Progenitor cell of endocrine pancreas (in vitro differentiated cells): ENCODE measurements at regions not wholly inside any gene's neighbourhood (a gene's known extent, or its start where the extent isn't known, plus 50 kb on each side); places are given as distances from the start of the nearest gene placed in this dataset.
A peak's percentile ranks its signal among the peaks of the same experiment; 100 is the strongest.
"Not testable (repeated sequence)": the region's sequence is repeated elsewhere in the genome, so short reads cannot be mapped to it uniquely, and the experiment has no call there.

Experiments used
- DNase-seq: peaks from one replicate; pipeline ENCODE4 v3.0.0; 2021; ENCODE audit warnings: low spot score; ENCODE audit not compliant: unreplicated experiment
- H3K27ac Mint-ChIP-seq: 2 replicates; pipeline ENCODE4 v1.8.0; 2021; ENCODE audit warnings: mild to moderate bottlenecking, moderate library complexity, mixed read lengths
- H3K27me3 Mint-ChIP-seq: 2 replicates; pipeline ENCODE4 v1.8.0; 2021; ENCODE audit warnings: mixed read lengths
- H3K36me3 Mint-ChIP-seq: 2 replicates; pipeline ENCODE4 v1.8.0; 2022; ENCODE audit warnings: mixed read lengths; ENCODE audit not compliant: insufficient read depth
- H3K4me1 Mint-ChIP-seq: 2 replicates; pipeline ENCODE4 v1.8.0; 2021; ENCODE audit warnings: low read depth, mixed read lengths
- H3K4me3 Mint-ChIP-seq: 2 replicates; pipeline ENCODE4 v1.8.0; 2021; ENCODE audit warnings: low read depth, mild to moderate bottlenecking, moderate library complexity, mixed read lengths
- H3K9me3 Mint-ChIP-seq: 2 replicates; pipeline ENCODE4 v1.8.0; 2021; ENCODE audit warnings: low read depth, mixed read lengths
- CTCF ChIP-seq: fragments of 200-600 bp; sonication (generic); IDR thresholded peaks from one replicate; pipeline ENCODE4 v1.5.0; 2021; ENCODE audit warnings: antibody characterized with exemption, mild to moderate bottlenecking; ENCODE audit not compliant: unreplicated experiment

- Mint-ChIP-seq H3K36me3 (peaks cover 2% of the 10 kb centered on the region), H3K4me3 (no peak overlapping the region), H3K4me1 (peaks cover 25% of the 10 kb centered on the region), H3K27ac (no peak overlapping the region), H3K27me3 (peaks cover 5% of the 10 kb centered on the region), H3K9me3 (peaks cover 7% of the 10 kb centered on the region)
- TF ChIP-seq CTCF, result no peak
- DNase-seq, result no peak
Observed at GRCh38 chr19:28444362-28444761, 768.6 kb downstream of the UQCRFS1 start.

GRCh38 chr19:28443361-28443760, 769.6 kb downstream of the UQCRFS1 start:
- no peak for TF ChIP-seq CTCF
- no peak overlapping the region for H3K4me3 Mint-ChIP-seq
- DNase-seq, result no peak
- H3K27ac Mint-ChIP-seq, result no peak overlapping the region
- peaks cover 22% of the 10 kb centered on the region for H3K4me1 Mint-ChIP-seq
- H3K27me3 Mint-ChIP-seq, result peaks cover 5% of the 10 kb centered on the region
- H3K9me3 Mint-ChIP-seq, result peaks cover 7% of the 10 kb centered on the region
- peaks cover 2% of the 10 kb centered on the region for H3K36me3 Mint-ChIP-seq

- no peak overlapping the region for H3K4me3 Mint-ChIP-seq
Observed at GRCh38 chr19:28437390-28438346, 775.3 kb downstream of the UQCRFS1 start.

GRCh38 chr19:28436320-28436719, 776.6 kb downstream of the UQCRFS1 start:
- TF ChIP-seq CTCF, result no peak
- Mint-ChIP-seq H3K4me3 (no peak overlapping the region), H3K27ac (no peak overlapping the region), H3K4me1 (no peaks in the 10 kb centered on the region), H3K27me3 (peaks cover 4% of the 10 kb centered on the region), H3K36me3 (peaks cover 10% of the 10 kb centered on the region), H3K9me3 (peaks cover 23% of the 10 kb centered on the region)
- no peak for DNase-seq

More at GRCh38 chr19:28437390-28438346, 775.3 kb downstream of the UQCRFS1 start:
- DNase-seq, result no peak
- peaks cover 10% of the 10 kb centered on the region for H3K36me3 Mint-ChIP-seq
- peak overlapping the region; percentile 39 for H3K27ac Mint-ChIP-seq
- no peaks in the 10 kb centered on the region for H3K4me1 Mint-ChIP-seq
- H3K9me3 Mint-ChIP-seq, result peaks cover 17% of the 10 kb centered on the region
- no peak for TF ChIP-seq CTCF
- H3K27me3 Mint-ChIP-seq, result peaks cover 9% of the 10 kb centered on the region

- Mint-ChIP-seq H3K36me3 (peaks cover 10% of the 10 kb centered on the region), H3K27me3 (peaks cover 4% of the 10 kb centered on the region), H3K4me1 (no peaks in the 10 kb centered on the region), H3K9me3 (peaks cover 23% of the 10 kb centered on the region), H3K4me3 (no peak overlapping the region), H3K27ac (no peak overlapping the region)
- DNase-seq, result no peak
- no peak for TF ChIP-seq CTCF
Observed at GRCh38 chr19:28435551-28436271, 777.2 kb downstream of the UQCRFS1 start.

GRCh38 chr19:28434794-28435193, 778.2 kb downstream of the UQCRFS1 start:
- not testable (repeated sequence) for DNase-seq, H3K36me3 Mint-ChIP-seq, H3K4me3 Mint-ChIP-seq, H3K27me3 Mint-ChIP-seq, H3K27ac Mint-ChIP-seq, H3K4me1 Mint-ChIP-seq
- peaks cover 23% of the 10 kb centered on the region for H3K9me3 Mint-ChIP-seq

GRCh38 chr19:28434365-28434764, 778.6 kb downstream of the UQCRFS1 start:
- not testable (repeated sequence) for H3K27me3 Mint-ChIP-seq, DNase-seq, H3K27ac Mint-ChIP-seq, H3K36me3 Mint-ChIP-seq, H3K4me3 Mint-ChIP-seq, H3K4me1 Mint-ChIP-seq
- peaks cover 23% of the 10 kb centered on the region for H3K9me3 Mint-ChIP-seq

- not testable (repeated sequence) for H3K4me3 Mint-ChIP-seq, H3K36me3 Mint-ChIP-seq, H3K4me1 Mint-ChIP-seq, H3K27ac Mint-ChIP-seq, DNase-seq, H3K27me3 Mint-ChIP-seq
- peaks cover 23% of the 10 kb centered on the region for H3K9me3 Mint-ChIP-seq
Observed at GRCh38 chr19:28433166-28433565, 779.8 kb downstream of the UQCRFS1 start.
